GM21423 (cell line): ENCODE measurements at regions not wholly inside any gene's neighbourhood (a gene's known extent, or its start where the extent isn't known, plus 50 kb on each side); places are given as distances from the start of the nearest gene placed in this dataset.

Experiments
- ATAC-seq: cut with Tn5 transposase; IDR thresholded peaks from one replicate; pipeline ENCODE4 v1.9.1; 2021; ENCODE audit warnings: mild to moderate bottlenecking, moderate library complexity; ENCODE audit not compliant: unreplicated experiment

- no peak for ATAC-seq
These were observed 232.8 kb downstream of the GLRX3 start for GRCh38 chr10:130368761-130369560.

GRCh38 chr10:130369645-130370381 lies 233.6 kb downstream of the GLRX3 start:
- ATAC-seq: no peak

- ATAC-seq: no peak
These were observed 234.5 kb downstream of the GLRX3 start for GRCh38 chr10:130370721-130371120.

DNA sequence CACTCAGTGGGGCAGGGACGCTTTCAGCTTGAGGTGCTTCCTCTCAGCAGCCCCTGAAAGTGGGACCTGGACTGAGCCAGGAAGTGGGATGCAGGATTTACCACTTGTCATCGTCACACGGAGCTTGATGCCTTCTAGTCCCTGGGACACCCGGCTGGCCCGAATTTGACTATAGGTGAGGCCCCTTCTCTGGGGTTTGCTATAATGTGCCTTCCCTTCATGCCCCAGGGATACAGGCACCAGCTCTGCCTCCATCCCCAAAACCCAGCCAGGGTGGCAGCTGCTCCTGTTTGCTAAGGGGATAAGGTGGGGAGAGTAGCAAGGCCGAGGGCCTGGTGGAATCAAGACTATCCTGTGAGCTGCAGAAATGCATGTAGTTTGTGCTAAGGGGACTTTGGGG lies 235.0 kb downstream of the GLRX3 start:
- ATAC-seq: no peak

- ATAC-seq: no peak
These were observed 235.5 kb downstream of the GLRX3 start for GRCh38 chr10:130371666-130372065.

DNA sequence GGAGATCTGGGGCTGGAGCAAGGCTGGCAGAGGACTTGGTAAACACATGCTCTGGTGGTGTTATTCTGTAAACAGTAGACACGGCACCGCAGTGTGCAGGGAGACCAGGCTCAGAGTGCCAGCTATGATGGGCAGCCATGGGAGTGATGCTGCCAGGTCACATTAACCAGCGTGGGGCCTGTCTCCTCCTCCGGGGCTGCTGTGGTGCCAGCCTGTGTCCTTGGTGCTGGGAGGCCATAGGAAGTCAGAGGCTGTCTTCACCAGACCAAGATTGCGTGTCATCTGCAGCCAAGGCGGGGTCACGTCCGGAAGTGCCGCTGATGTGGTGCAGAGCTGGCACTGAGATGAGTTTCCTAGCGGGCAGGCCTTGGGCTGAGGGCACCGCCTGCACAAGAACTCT lies 236.0 kb downstream of the GLRX3 start:
- no peak for ATAC-seq

GRCh38 chr10:130372866-130373265 lies 236.7 kb downstream of the GLRX3 start:
- ATAC-seq: no peak

DNA sequence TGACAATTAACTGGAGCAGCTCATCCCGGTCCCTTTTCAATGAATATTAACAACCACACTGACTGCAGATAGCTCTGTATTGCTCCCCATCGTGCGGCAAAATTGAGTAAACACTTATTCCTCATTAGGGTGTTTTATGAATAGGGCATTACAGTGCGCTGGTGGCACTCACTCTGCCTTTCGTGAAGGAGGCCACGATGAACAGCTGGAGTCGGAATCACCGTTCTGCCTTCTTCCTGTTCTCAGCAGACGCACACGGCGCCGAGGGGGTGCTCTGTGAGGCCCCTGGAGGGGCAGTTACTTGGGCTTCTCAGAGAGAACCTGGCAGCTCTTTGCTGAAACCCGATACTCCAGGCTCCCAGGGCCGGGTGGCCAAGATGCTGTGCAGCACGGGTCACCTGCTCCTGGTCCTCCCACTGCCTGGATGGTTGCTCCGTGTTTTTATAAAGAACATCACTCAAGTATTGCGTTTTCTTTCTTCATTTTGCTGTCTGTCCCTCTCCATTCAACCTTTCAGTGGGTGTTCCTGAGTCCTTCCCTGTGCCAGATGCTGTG lies 241.9 kb downstream of the GLRX3 start:
- ATAC-seq: no peak

GRCh38 chr10:130378556-130379400 lies 242.6 kb downstream of the GLRX3 start:
- ATAC-seq: no peak

GRCh38 chr10:130380056-130380455 lies 243.9 kb downstream of the GLRX3 start:
- no peak for ATAC-seq

- no peak for ATAC-seq
These were observed 245.8 kb downstream of the GLRX3 start for GRCh38 chr10:130382031-130382430.

DNA sequence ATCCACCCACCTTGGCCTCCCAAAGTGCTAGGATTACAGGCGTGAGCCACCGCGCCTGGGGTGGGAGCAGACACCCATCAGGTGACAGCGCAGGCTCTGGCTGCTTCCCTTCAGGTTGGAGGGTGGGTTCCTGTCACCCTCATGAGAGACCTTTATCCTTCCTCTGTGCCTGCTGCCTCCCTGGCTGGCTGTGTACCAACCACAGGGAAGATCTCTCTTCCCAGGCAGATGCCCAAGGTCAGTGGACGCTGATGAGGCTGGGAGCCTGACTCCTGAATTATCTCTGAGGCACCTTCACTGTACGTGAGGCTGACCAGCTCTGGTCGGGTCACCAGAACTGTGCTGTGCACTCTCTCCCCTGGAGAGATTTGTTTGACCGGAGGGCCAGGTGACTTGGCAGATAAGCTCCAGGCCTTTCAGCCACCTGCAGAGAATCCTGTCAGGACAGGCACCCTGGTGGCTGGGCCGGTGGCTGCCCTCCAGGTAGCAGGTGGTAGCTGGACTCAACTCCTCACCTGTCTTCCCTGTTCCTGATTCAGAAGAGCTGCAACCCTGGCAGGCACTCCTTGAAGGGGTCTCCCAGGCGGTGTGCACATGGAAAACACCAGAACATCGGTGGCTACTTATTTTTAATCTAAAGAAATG lies 251.9 kb downstream of the GLRX3 start:
- ATAC-seq: no peak

DNA sequence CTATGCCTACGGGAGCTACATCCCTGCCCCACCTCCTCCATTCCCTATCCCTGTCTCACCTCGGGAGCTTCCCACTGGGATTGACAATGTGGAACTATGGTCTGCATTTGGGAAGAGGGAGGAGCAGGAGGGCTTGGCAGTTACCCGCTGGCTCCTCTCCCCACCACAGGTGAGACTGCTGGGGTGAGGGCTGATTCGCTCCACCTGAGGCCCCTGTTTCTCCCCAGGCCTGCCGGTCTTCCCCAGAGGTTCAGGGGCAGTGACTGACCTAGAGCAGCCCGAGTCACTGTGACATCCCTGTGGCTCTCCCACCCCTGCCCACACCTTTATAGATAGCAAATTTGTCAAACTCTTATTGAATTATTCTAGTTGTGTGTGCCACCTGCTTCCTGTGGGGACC lies 252.6 kb downstream of the GLRX3 start:
- no peak for ATAC-seq

- no peak for ATAC-seq
These were observed 253.7 kb downstream of the GLRX3 start for GRCh38 chr10:130389906-130390305.

GRCh38 chr10:130392031-130392430 lies 255.8 kb downstream of the GLRX3 start:
- ATAC-seq: no peak

GRCh38 chr10:130393342-130393741 lies 257.2 kb downstream of the GLRX3 start:
- no peak for ATAC-seq

DNA sequence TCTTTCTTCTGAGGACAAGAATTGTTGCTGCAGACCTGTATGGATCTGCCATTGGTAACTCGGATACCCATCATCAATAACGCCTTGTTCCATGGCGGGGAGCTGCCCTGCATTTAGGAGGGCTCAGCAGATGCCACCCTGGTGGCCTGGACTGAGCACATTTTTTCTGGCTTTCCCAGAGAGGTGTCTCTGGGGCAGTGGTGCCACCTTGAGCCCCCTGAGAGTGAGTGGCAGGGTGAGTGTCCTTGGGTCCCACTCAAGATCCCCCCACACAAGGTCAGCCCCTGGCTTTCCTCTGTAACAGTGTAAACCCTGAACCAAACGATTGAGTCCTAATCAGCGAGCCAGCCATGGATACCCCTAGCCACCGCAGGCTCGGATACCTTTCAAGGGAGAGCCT lies 258.6 kb downstream of the GLRX3 start:
- ATAC-seq: no peak

GRCh38 chr10:130395248-130395936 lies 259.2 kb downstream of the GLRX3 start:
- ATAC-seq: no peak

DNA sequence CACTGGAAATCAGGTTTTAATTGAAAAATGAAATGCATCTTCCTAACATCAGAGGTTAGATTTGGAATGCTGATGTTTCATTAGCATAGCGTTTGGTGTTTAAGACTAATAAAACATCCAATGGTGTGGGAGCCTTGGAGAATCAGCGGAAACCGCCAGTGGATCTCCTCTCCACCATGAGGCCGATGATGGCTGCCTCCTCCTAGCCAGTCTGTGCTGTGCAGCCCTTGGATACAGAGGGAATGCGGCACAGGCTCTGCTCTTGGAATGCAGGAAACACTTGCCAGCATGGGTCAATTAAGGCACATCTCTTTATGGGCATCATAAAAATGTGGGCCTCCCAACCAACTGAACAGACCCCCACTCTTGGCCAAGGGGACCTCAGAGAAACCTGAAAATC lies 259.9 kb downstream of the GLRX3 start:
- ATAC-seq: no peak
